ENCODE measurements at regions not wholly inside any gene's neighbourhood (a gene's known extent, or its start where the extent isn't known, plus 50 kb on each side); places are given as distances from the start of the nearest gene placed in this dataset.
"Not testable (repeated sequence)": the region's sequence is repeated elsewhere in the genome, so short reads cannot be mapped to it uniquely, and the experiment has no call there.

DNA sequence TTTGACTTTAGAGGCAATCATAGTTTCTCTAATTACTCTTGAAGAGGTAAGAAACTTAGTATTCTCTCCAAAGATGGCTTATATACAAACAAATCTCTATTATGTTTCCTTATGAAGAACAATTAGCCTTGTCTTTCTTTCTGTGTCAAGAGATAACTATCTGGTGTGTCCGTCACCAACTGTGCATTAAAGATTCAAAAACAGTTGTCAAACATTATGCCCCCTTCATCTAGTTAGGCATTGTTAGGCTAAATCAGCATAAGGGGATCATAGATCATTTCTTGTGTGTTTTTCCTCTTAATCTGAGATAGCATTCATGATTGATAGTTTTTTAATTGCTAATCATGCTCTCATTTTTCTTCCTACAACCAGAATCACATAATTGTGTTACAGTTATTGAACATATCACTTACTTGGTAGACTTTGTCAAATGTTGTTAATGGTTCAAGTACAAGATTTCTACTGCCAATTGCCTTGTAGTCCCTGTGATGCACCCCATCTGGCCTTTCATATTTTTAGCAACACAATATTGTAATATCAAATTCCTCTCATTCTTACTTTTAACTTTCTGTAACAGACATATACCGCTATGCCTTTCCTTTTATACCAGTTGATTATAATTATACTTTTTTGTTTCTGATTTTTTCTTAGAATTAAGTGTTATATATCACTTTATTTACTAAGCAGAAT, 612.7 kb downstream of the SLITRK6 start:
- DNase-seq, result no peak

DNA sequence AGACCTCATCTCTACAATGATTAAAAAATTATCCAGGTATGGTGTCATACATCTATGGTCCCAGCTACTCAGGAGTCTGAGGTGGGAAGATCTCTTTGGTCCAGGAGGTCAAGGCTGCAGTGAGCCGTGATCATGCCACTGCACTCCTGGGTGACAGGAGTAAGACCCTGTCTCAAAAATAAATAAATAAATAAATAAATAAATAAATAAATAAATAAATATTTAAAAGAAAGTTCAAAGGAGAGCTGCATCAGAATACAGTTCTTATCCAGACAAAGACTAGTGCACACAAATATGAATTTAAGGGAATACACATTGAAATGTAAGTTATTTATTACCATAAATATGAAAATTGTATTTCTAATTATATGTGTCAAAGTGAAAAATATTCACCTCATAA, 624.9 kb downstream of the SLITRK6 start:
- DNase-seq, result no peak

DNA sequence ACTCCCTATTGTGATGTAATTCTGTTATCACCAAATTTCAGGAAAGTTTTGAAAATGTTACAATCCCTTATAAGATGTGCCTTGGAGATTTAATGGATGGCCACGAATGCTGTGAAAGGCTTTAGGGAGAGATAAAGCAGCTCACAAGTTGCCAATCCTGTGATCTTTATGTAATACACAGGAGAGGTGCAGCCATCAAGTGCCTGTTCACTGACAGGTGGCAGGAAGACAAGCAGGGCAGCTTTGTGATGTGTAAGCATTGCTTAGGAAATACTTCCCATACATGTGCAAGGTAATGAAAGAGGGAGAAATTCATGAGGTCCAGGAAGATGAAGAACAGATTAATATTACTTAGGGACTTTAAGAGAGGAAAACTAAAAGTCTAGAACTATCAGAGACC, 628.8 kb downstream of the SLITRK6 start:
- DNase-seq, result no peak

DNA sequence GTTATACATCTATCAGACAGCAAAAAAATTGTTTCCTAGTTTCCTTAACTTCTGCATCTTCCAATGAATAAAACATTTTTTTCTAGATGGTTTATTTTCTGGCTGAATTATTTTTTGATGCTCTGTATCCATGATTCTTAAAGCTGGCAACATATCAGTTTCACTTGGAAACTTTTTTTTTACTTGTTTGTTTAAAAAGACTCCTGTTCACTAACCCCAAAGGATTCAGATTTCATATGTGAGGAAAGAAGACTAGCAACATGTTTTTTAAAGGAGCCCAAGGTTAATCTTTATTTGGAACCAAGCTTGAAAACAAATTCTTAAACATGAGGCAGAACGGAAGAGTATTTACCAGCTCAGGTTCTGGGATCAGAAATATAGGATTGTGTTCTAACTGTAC, 632.3 kb downstream of the SLITRK6 start:
- DNase-seq, result no peak

DNA sequence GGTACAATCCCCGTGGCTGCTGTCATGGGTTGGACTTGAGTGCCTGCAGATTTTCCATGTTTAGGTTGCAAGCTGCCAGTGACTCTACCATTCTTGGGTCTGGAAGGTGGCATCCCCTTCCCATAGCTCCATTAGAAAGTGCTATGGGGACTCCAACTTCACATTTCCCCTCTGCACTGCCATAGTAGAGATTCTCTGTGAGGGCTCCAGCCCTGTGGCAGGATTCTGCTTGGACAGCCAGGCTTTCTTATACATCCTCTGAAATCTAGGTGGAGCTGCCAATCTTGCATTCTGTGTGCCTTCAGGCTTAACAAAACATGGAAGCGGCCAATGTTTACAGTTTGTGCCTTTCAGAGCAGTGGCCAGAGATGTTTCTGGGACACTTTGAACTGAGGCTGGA, 636.2 kb downstream of the SLITRK6 start:
- DNase-seq, result no peak

DNA sequence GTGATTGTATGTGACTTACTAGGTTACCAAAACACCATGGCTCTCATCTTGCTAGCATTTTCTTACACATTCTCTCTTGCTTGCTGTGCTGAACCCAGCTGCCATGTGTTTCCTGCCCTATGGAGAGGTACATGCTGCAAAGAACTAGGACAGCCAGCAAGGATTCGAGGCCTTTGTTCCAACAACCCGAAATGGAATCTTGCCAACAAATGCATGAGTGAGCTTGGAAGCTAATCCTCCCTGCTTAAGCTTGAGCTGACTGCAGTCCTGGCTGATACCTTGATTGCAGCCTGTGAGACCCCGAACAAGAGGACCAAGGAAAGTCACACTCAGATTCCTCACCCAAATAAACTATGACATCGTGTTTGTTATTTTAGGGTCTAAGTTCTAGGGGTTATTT, 651.2 kb downstream of the SLITRK6 start:
- no peak for DNase-seq

DNA sequence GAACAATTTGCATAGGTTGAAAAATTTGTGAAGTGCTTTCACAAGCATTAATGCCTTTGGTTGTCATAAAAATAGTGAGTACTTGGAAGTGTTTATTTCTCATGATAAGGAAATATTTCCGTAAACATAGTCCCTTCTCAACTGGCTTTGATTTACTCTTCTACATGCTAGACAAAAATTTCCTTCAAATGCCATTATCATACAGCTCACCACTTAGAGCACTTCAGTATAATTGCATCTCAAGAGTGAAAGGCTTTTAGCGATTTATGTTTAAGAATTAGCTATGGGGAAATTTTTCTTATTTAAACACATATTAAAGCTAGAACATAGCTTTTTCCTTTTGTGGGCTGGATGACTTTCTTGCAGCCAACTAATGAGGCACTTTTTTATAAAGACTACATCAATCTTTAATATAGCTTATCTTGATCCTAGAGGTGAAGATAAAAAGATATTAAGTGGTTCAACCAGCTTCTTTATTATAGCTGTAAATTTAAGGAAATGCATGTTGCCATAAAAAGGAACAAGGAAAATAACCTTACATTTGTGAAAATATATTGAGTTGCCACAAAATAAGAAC, 656.8 kb downstream of the SLITRK6 start:
- no peak for DNase-seq

DNA sequence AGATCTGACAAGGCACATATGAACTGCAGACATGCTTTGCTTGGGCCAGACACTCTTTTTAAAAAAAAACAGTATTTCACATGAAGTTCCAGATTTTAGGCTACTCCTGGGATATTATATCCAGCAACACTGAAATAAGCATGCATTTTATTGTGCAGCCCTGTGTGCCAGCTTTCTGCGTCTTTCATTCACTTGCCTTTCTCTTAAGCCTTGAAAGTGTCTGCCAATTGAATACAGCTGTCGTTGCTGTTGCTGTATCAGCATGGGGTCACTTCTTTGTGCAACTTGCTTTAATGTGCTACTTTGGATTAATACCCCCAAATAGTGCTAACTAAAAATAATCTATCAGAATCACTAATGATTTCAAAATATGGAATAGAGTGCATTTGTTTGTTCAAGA, 657.8 kb downstream of the SLITRK6 start:
- DNase-seq, result no peak

DNA sequence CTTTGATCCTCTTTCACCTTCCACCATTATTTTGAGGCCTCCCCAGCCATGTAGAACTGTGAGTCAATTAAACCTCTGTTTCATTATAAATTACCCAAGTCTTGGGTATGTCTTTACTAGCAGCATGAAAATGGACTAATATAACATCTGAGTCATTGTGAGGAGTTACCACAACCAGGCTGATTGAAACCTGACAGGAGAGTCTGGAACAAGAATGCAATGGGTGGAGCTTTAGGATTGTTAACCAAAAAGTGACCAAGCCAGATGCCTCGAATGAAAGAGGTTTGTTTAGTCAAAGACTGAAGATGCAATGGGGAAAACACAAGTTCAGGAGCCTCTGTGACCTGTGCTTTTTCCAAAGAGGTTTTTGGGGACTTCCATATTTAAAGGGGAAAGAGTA, 659.0 kb downstream of the SLITRK6 start:
- no peak for DNase-seq

DNA sequence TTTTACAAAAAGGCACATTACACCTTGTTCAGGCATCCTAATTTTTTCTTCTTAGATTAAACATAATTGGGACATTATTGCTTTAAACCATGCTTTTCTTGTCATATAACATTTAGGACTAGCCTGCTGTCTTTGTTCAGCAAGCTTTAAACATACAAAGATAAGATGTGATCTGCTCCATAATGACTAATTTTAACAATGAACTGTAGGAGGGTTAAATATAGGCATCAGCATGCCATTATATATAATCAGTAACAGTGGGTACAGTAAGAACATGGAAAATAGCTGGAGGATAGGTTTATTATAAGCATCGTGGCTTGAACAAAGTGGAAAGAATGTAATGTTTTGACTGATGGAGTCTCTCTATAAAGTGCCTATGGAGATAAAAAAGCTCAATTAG, 661.7 kb downstream of the SLITRK6 start:
- no peak for DNase-seq

DNA sequence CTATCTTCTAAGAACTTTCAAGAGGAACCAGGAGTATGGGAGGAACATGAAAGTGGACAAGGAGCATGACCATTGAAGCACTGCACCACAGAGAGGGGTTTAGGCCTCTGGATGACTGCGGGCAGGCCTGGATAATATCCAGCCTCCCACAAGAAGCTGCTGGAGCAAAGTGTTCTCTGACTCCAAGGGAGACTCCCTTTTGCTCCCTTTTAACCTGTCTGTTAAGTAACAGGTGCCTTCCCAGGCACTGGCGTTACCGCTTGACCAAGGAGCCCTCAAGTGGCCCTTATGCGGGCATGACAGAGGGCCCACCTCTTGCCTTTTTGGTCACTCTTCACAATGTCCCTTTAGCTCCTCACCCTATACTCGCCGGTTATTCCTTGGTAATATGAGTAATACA, 666.2 kb downstream of the SLITRK6 start:
- DNase-seq, result no peak

DNA sequence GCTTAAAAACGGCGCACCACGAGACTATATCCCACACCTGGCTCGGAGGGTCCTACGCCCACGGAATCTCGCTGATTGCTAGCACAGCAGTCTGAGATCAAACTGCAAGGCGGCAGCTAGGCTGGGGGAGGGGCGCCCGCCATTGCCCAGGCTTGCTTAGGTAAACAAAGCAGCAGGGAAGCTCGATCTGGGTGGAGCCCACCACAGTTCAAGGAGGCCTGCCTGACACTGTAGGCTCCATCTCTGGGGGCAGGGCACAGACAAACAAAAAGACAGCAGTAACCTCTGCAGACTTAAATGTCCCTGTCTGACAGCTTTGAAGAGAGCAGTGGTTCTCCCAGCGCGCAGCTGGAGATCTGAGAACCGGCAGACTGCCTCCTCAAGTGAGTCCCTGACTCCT, 675.7 kb downstream of the SLITRK6 start:
- DNase-seq, result not testable (repeated sequence)

DNA sequence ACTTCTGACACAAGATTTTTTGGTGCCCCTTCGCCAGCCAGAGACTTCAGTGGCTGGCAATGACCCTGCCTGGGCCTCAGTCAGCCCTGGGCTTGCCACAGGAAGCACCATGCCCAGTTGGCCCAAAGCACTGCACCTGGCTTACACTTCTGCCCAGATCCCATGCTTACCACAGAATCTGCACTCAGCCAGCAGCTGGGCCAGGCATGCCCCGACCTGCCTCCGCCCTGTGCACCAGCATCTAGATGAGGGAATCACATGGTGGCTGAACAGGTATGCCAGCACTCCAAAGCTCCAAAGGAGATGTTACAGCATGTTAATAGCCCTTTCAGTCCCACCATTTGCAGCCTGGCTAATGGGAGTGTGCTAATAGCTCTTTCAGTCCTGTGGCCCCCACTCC, 690.9 kb downstream of the SLITRK6 start:
- no peak for DNase-seq

DNA sequence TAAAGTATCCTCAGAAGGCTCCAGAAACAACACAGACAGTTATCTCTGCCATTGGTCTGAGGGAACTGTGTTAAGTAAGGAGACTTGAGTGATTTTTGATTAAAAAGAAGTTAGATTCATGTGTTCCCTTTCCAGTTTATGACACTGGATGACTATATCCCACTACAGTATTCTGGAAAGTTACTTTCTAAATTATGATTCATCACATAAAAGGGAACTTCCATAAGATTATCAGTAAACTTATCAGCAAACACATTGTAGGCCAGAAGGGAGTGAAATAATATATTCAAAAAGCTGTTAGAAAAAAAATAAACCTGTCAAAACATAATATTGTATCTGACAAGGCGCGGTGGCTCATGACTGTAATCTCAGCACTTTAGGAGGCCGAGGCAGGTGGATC, 700.0 kb downstream of the SLITRK6 start:
- no peak for DNase-seq

DNA sequence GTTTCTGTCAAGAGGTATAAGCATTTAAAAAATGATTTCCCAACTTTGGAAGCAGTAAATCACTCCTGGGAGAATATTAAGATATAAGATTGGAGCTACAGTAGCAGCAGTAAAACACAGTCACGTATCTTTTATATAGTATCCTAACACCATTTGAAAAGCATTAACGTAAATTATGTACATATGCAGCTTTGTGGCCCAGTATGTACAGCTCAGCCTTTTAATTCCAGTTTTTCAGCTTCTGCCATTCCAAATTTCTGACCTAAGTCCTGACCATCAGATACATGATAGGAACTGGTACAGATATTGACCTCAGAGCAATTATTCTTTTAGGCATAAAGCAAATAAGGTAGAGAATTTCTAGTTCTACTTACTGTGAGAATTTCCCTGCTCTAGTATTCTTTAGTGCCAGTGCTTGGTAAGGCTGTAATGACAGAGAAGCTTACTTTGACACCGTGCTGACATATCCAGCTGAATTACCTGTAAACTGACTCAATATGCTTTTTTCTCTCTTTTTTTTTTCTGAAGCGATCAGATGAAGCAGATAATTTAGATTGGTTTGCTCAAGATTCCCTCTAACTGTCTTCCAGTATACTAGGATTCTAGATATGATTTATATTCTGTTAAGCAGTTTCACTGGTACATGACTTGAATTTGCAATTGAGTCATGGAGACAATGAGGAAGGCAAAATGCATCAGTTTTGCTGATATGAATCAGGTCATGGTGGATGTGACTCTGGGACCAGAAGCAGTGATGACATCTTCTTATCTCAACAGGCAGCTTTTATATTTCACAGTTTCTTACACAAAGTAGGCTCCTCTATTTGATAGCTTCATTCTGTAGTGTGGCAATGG, 703.6 kb downstream of the SLITRK6 start:
- no peak for DNase-seq

DNA sequence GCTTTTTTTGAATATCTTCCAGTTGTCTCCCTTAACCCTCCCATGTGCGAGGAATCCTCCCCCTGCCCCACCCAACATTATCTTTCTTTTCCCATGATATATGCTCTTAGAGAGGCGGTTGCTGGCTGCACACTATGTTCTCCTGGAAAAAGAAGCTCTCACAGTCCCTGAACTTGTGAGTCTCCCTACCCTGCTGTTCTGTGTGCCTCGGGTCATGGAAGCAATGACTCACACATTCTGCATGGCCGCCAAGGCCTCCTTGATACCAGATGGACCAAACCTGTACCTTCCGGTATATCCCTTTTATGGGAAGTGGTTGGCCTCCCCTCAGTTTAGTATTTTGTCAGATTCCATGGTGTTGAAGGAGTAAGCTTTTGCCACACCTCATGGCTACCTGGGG, 705.4 kb downstream of the SLITRK6 start:
- DNase-seq, result no peak

DNA sequence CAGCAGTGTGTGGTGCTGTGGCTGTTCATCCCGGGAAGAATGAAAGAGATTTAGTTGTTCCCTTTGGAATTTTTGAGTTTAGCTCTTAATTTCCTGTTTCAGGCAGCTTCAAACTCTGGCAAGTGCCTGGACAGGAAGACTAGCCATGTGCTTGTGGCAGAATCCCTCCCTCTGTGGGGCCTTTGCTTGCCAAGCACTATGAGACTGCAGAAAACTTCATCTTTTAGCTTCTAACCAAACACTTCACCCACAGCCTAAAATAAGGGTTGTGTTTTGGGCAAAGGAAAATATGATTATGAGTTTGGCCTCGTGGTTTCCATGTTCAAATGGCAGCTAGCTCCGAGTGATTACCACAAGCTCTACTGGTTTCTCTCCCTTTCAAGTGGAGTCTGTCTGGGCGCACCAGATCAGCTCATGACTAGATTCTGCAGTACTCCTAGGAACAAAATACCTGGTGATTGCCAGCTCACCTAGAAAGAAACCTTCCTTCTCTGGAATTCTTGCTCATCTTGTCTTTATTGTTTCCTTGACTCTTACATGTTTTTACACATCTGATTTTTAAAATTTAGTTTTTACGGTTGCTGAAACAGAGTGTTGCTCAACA, 707.5 kb downstream of the SLITRK6 start:
- DNase-seq, result no peak

DNA sequence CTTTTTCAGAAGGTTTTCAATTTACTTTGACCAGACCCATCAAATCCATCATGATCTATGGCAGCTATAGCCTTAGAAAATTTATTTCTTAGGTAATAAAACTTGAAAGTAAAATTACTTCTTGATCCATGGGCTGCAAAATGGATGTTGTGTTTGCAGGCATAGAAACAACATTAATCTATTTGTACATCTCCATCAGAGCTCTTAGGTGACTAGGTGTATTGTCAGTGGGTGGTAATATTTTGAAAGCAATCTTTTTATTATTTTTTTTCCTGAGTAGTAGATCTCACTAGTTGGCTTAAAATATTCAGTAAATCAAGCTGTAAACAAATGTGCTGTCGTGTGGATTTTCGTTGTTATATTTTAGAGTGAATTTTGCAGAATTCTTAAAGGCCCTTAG, 710.0 kb downstream of the SLITRK6 start:
- no peak for DNase-seq

DNA sequence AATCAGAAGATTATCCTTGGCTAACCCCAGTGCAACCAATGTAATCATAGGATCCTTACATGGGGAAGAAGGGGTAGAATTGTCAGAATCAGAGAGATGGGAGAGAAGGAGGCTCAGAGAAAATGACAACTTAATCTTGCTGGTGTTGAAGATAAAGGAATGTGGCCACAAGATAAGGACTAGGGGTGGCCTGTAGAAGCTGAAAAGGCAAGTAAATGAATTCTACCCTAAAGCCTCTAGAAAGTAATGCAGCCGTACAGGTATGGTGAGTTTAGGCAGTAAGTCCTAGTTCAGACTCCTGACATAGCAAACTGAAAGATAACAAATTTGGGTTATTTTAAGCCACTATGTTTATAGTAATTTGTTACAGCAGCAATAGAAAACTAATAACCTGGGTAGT, 718.5 kb downstream of the SLITRK6 start:
- no peak for DNase-seq

DNA sequence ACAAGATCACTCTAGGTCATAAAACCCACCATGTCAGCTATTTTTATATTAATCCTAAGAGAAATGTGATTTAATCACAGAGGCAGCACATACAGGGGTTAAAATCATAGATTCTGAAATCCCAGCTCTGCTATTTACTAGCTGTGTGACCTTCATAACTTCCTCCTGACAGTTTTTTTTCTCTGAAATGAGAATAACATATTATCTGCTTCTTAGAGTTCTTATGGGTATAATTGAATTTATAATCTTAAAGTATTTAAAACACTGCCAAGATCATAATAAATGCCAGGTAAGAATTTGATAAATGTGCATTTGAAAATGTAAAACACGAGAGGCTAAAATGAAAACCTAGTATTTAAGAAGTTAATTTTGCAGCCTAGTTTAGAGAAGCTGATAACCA, 722.9 kb downstream of the SLITRK6 start:
- DNase-seq, result no peak

DNA sequence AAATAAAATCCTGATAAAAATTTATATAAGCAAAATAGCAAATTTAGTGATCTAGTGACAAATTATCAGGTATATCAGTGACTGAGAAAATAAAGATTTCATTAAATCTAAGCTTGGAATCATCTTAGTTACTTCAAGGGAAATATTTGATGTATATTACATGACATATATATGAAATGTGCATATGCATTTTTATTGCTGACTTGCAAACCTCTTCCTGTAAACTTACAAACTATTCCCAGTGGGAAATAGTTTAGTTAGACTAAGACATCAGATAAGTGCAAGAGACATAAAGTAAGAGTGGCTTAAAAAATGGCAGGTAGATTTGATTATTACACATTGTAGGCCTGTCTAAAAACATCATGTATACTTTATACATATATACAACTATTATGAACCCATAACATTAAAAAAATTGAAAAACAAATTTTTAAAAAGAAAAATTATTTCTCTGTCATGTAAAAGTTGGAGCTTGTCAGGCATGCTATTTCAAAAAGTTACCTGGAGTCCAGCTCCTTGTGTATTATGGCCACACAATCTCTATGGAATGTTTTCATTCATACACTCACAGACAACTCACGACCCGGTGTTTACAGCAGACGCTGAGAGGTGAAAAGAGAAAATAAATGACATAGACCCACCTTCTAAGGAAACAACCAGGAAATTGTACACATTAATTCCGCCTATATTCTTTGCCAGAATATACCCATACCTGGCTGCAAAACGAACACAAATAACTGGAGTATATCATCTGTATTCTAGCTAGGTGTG, 724.5 kb downstream of the SLITRK6 start:
- no peak for DNase-seq

DNA sequence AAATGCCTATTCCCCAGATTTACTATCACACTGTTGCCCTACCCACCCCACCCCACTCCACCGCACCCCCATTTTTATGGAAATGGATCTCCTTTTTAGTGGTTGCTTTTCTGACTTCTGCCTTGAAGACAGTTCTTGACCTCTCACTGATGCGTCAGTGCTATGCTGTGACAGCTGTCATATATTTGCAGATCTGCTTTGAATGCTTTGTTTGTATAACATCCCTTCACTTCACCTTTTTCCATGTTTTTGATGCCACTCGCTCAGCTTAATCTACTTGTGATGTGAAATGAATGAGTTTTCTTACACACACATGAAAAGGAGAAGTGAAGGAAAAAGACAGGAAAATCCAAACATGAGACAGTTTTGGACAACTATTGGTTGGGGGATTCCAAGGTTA, 731.0 kb downstream of the SLITRK6 start:
- no peak for DNase-seq

DNA sequence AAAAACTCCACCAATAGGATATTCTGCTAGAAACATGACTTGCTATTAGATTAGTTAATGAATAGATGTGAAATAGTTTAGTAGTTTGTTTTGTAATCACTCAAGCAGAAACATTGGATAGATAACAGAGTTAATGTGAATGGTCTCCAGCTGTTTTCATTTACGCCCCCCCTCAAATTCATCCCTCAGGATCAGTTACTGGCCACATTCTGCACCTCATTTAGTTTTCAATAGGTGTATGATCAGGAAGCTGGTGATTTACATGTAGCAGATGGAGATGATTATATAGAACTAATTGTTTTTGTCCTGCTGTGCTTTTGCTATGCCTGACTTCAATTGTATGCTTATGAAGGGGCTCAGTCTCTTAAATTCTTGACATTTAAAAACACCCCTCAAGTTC, 759.0 kb downstream of the SLITRK6 start:
- DNase-seq, result no peak
